OCI-LY3 (cell line): ENCODE measurements at regions not wholly inside any gene's neighbourhood (a gene's known extent, or its start where the extent isn't known, plus 50 kb on each side); places are given as distances from the start of the nearest gene placed in this dataset.
A peak's percentile ranks its signal among the peaks of the same experiment; 100 is the strongest.

Source experiments
- H2AFZ ChIP-seq: fragments of 200-600, 300-600 bp; shearing (Covaris generic); 2 replicates; pipeline ENCODE4 v1.6.0; 2014; ENCODE audit warnings: antibody characterized with exemption, low read depth, low read length
- H3K27ac ChIP-seq: fragments of 200-600, 300-600 bp; sonication (generic); 2 replicates; pipeline ENCODE4 v1.5.1; 2014; ENCODE audit warnings: mild to moderate bottlenecking, low read length, moderate library complexity, mixed read lengths
- H3K27me3 ChIP-seq: fragments of 200-600, 300-600 bp; sonication (generic); 2 replicates; pipeline ENCODE4 v1.6.1; 2014; ENCODE audit warnings: low read depth, low read length, mixed read lengths
- H3K36me3 ChIP-seq: fragments of 200-600, 300-600 bp; sonication (generic); replicated peaks from 2 replicates; pipeline ENCODE3; 2014; ENCODE audit warnings: low read depth, low read length, mixed read lengths
- H3K4me1 ChIP-seq: fragments of 300-600, 200-600 bp; sonication (generic); 2 replicates; pipeline ENCODE4 v1.6.1; 2014; ENCODE audit warnings: low read length, mixed read lengths
- H3K4me2 ChIP-seq: fragments of 200-600, 300-600 bp; sonication (generic); 2 replicates; pipeline ENCODE4 v1.6.1; 2014; ENCODE audit warnings: low read length, mixed read lengths
- H3K4me3 ChIP-seq: fragments of 300-600, 200-600 bp; sonication (generic); 2 replicates; pipeline ENCODE4 v1.5.1; 2014; ENCODE audit warnings: antibody characterized with exemption, mild to moderate bottlenecking, low read length, moderate library complexity
- H3K79me2 ChIP-seq: fragments of 300-600, 200-600 bp; shearing (Covaris generic); 2 replicates; pipeline ENCODE4 v1.6.1; 2014; ENCODE audit warnings: mild to moderate bottlenecking, low read length, mixed read lengths
- H3K9ac ChIP-seq: fragments of 300-600, 200-600 bp; shearing (Covaris generic); 2 replicates; pipeline ENCODE4 v1.6.0; 2014; ENCODE audit warnings: mild to moderate bottlenecking, low read length, moderate library complexity
- H3K9me3 ChIP-seq: fragments of 200-600, 300-600 bp; shearing (Covaris generic); 2 replicates; pipeline ENCODE4 v1.6.1; 2014; ENCODE audit warnings: low read length, mixed read lengths; ENCODE audit not compliant: insufficient read depth
- H4K20me1 ChIP-seq: fragments of 200-600, 300-600 bp; sonication (generic); 2 replicates; pipeline ENCODE4 v1.6.1; 2016; ENCODE audit warnings: low read length, mixed read lengths; ENCODE audit not compliant: insufficient read depth
- CTCF ChIP-seq: fragments of 200-600, 300-600 bp; sonication (generic); IDR thresholded peaks from 2 replicates; pipeline ENCODE4 v1.5.1; 2014; ENCODE audit warnings: antibody characterized with exemption, low read length, low read depth
- EZH2phosphoT487 ChIP-seq: fragments of 200-600 bp; shearing (Covaris generic); IDR thresholded peaks from 2 replicates; pipeline ENCODE4 v1.6.1; 2018; ENCODE audit warnings: antibody characterized with exemption, mixed run types, low read depth

GRCh38 chr3:144660186-144660585 lies 688.6 kb downstream of the DIPK2A start:
- Histone ChIP-seq H3K4me1 (peaks cover 11% of the 10 kb centered on the region), H3K27ac (no peak overlapping the region), H4K20me1 (no peaks in the 10 kb centered on the region), H2AFZ (no peak overlapping the region), H3K9me3 (no peaks in the 10 kb centered on the region), H3K27me3 (no peaks in the 10 kb centered on the region), H3K79me2 (no peaks in the 10 kb centered on the region), H3K9ac (no peak overlapping the region), H3K36me3 (no peaks in the 10 kb centered on the region), H3K4me3 (no peak overlapping the region), H3K4me2 (peak overlapping the region; percentile 13; the same call in 1 of the 2 replicates)
- TF ChIP-seq EZH2phosphoT487, result no peak
- TF ChIP-seq CTCF, result no peak

GRCh38 chr3:144662729-144663128 lies 691.1 kb downstream of the DIPK2A start:
- peaks cover 11% of the 10 kb centered on the region for H3K4me1 ChIP-seq
- H2AFZ ChIP-seq, result no peak overlapping the region
- H4K20me1 ChIP-seq, result no peaks in the 10 kb centered on the region
- H3K79me2 ChIP-seq, result no peaks in the 10 kb centered on the region
- no peaks in the 10 kb centered on the region for H3K36me3 ChIP-seq
- no peak overlapping the region for H3K4me3 ChIP-seq
- H3K27ac ChIP-seq, result no peak overlapping the region
- H3K9me3 ChIP-seq, result 0 out of 2 replicates have a peak, but pooled peaks cover 8% of the 10 kb centered on the region
- no peaks in the 10 kb centered on the region for H3K27me3 ChIP-seq
- no peak overlapping the region for H3K9ac ChIP-seq
- no peak overlapping the region for H3K4me2 ChIP-seq
- TF ChIP-seq EZH2phosphoT487, result no peak
- TF ChIP-seq CTCF, result no peak

- no peak for TF ChIP-seq EZH2phosphoT487
- TF ChIP-seq CTCF, result no peak
- Histone ChIP-seq H3K27ac (no peak overlapping the region), H3K27me3 (no peaks in the 10 kb centered on the region), H3K36me3 (no peaks in the 10 kb centered on the region), H3K9ac (no peak overlapping the region), H2AFZ (no peak overlapping the region), H3K4me2 (no peak overlapping the region), H3K9me3 (0 out of 2 replicates have a peak, but pooled peaks cover 8% of the 10 kb centered on the region), H4K20me1 (no peaks in the 10 kb centered on the region), H3K79me2 (no peaks in the 10 kb centered on the region), H3K4me3 (no peak overlapping the region), H3K4me1 (peaks cover 11% of the 10 kb centered on the region)
Observed at GRCh38 chr3:144663456-144664436, 692.1 kb downstream of the DIPK2A start.

- Histone ChIP-seq H2AFZ (no peak overlapping the region), H3K9ac (no peak overlapping the region), H3K4me3 (no peak overlapping the region), H3K27me3 (no peaks in the 10 kb centered on the region), H3K36me3 (no peaks in the 10 kb centered on the region), H3K9me3 (0 out of 2 replicates have a peak, but pooled peaks cover 8% of the 10 kb centered on the region), H3K4me1 (no peaks in the 10 kb centered on the region), H3K79me2 (no peaks in the 10 kb centered on the region), H3K4me2 (no peak overlapping the region), H3K27ac (no peak overlapping the region), H4K20me1 (no peaks in the 10 kb centered on the region)
- no peak for TF ChIP-seq EZH2phosphoT487
- no peak for TF ChIP-seq CTCF
Observed at GRCh38 chr3:144665567-144666053, 694.0 kb downstream of the DIPK2A start.
